ENCODE measurements at regions not wholly inside any gene's neighbourhood (a gene's known extent, or its start where the extent isn't known, plus 50 kb on each side); places are given as distances from the start of the nearest gene placed in this dataset.

DNA sequence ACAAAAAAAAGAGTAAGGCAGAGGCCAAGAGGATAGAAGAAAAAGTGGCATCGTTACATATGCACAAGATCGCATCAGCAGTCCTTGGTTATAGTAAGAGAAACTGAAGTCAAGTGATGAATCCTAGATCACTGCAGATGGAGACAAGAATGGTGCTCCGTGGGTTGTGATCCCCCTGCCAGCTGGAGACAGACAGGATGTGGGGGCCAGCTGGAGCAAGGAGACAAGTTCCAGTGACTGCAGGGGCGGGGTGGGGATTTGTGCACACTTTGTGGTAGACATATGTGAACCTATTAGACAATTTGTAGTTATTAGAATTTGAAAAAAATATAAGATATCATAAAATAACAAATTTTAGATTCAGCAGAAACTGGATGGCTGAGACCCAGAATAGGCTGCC is 697.9 kb upstream of the ADAMTS16 start:
- DNase-seq (no peak), ATAC-seq (ENCODE audit: low read depth) (no peak)
- Mint-ChIP-seq H3K4me1 (no peaks in the 10 kb centered on the region), H3K9me3 (ENCODE audit: insufficient read depth) (peaks cover 12% of the 10 kb centered on the region), H3K27ac (no peak overlapping the region), H3K4me3 (no peak overlapping the region), H3K27me3 (no peaks in the 10 kb centered on the region)
- no peak overlapping the region for H3K4me3 ChIP-seq (ENCODE audit: control extremely low read depth in 1 of 5, extremely low read depth in 1 of 5, insufficient read depth in 1 of 5, low read depth in 2 of 5, low read length in 4 of 5)
- H3K4me1 ChIP-seq (ENCODE audit: control insufficient read depth in 2 of 2, insufficient read depth in 2 of 2, low read length in 2 of 2) = no peaks in the 10 kb centered on the region
- TF ChIP-seq CTCF (IDR thresholded peaks at IDR 0.05) (no peak), EZH2 (IDR thresholded peaks at IDR 0.05; ENCODE audit: borderline replicate concordance, insufficient read depth, low read depth, low read length, poor library complexity, severe bottlenecking) (no peak)
- WGBS (ENCODE audit: insufficient coverage) = 94% methylated on average over 3 of the region's 4 CpGs
- H3K36me3 ChIP-seq (replicated peaks in 1 of 2; ENCODE audit: control extremely low read depth in 1 of 2, control insufficient read depth in 1 of 2, extremely low read depth in 1 of 2, insufficient read depth in 2 of 2, low read length in 1 of 2) = no peaks in the 10 kb centered on the region
- POLR2A ChIA-PET = no interaction called here
- H3K79me2 ChIP-seq (ENCODE audit: control insufficient read depth, insufficient read depth, low read length) = no peaks in the 10 kb centered on the region
- no peak overlapping the region for H2AFZ ChIP-seq (ENCODE audit: insufficient read depth, low read depth, low read length, poor library complexity, severe bottlenecking)
- CTCF ChIA-PET = no interaction called here
- H3K4me2 ChIP-seq (replicated peaks; ENCODE audit: low read depth, low read length, poor library complexity, severe bottlenecking) = no peak overlapping the region
- intact Hi-C loops (cut with micrococcal nuclease) = no loop called here
- H3K27ac ChIP-seq (ENCODE audit: low read length in 2 of 2) = no peak overlapping the region
- H3K9ac ChIP-seq (ENCODE audit: low read length) = no peak overlapping the region
- H3K27me3 ChIP-seq (replicated peaks in 1 of 4; ENCODE audit: control extremely low read depth in 1 of 4, control insufficient read depth in 3 of 4, insufficient read depth in 4 of 4, low read length in 3 of 4) = no peaks in the 10 kb centered on the region
- H3K9me3 ChIP-seq (ENCODE audit: control extremely low read depth in 1 of 3, control insufficient read depth in 2 of 3, insufficient read depth in 1 of 3, low read length in 2 of 3) = peaks cover 0 to 14% (median 0%) of the 10 kb centered on the region in 3 donors
- H4K20me1 ChIP-seq (ENCODE audit: control insufficient read depth, insufficient read depth, low read length, poor library complexity, severe bottlenecking) = no peaks in the 10 kb centered on the region

GRCh38 chr5:4447657-4448056 is 692.5 kb upstream of the ADAMTS16 start:
- DNase-seq (no peak), ATAC-seq (ENCODE audit: low read depth) (no peak)
- H3K9me3 Mint-ChIP-seq (ENCODE audit: insufficient read depth) = peaks cover 2% of the 10 kb centered on the region
- WGBS (ENCODE audit: insufficient coverage) = no CpG with 5 or more reads among the region's 1 CpG
- H3K4me2 ChIP-seq (replicated peaks; ENCODE audit: low read depth, low read length, poor library complexity, severe bottlenecking) = no peak overlapping the region
- H3K36me3 ChIP-seq (replicated peaks in 1 of 2; ENCODE audit: control extremely low read depth in 1 of 2, control insufficient read depth in 1 of 2, extremely low read depth in 1 of 2, insufficient read depth in 2 of 2, low read length in 1 of 2) = no peaks in the 10 kb centered on the region
- TF ChIP-seq CTCF (IDR thresholded peaks at IDR 0.05) (no peak), EZH2 (IDR thresholded peaks at IDR 0.05; ENCODE audit: borderline replicate concordance, insufficient read depth, low read depth, low read length, poor library complexity, severe bottlenecking) (no peak)
- no peaks in the 10 kb centered on the region for H3K79me2 ChIP-seq (ENCODE audit: control insufficient read depth, insufficient read depth, low read length)
- H3K9ac ChIP-seq (ENCODE audit: low read length) = no peak overlapping the region
- no peaks in the 10 kb centered on the region for H3K4me1 Mint-ChIP-seq
- H4K20me1 ChIP-seq (ENCODE audit: control insufficient read depth, insufficient read depth, low read length, poor library complexity, severe bottlenecking) = no peaks in the 10 kb centered on the region
- H2AFZ ChIP-seq (ENCODE audit: insufficient read depth, low read depth, low read length, poor library complexity, severe bottlenecking) = no peak overlapping the region
- H3K27me3 ChIP-seq (replicated peaks in 1 of 4; ENCODE audit: control extremely low read depth in 1 of 4, control insufficient read depth in 3 of 4, insufficient read depth in 4 of 4, low read length in 3 of 4) = no peaks in the 10 kb centered on the region
- H3K27ac ChIP-seq (ENCODE audit: low read length in 2 of 2) = no peak overlapping the region
- H3K4me3 ChIP-seq (ENCODE audit: control extremely low read depth in 1 of 5, extremely low read depth in 1 of 5, insufficient read depth in 1 of 5, low read depth in 2 of 5, low read length in 4 of 5) = no peak overlapping the region
- intact Hi-C loops (cut with micrococcal nuclease) = no loop called here
- ChIA-PET CTCF (no interaction called here), POLR2A (no interaction called here)
- H3K27me3 Mint-ChIP-seq = no peaks in the 10 kb centered on the region
- H3K4me3 Mint-ChIP-seq = no peak overlapping the region
- H3K4me1 ChIP-seq (ENCODE audit: control insufficient read depth in 2 of 2, insufficient read depth in 2 of 2, low read length in 2 of 2) = no peaks in the 10 kb centered on the region
- H3K27ac Mint-ChIP-seq = no peak overlapping the region
- H3K9me3 ChIP-seq (ENCODE audit: control extremely low read depth in 1 of 3, control insufficient read depth in 2 of 3, insufficient read depth in 1 of 3, low read length in 2 of 3) = peaks cover 0 to 3% (median 0%) of the 10 kb centered on the region in 3 donors
